ENCODE measurements at regions not wholly inside any gene's neighbourhood (a gene's known extent, or its start where the extent isn't known, plus 50 kb on each side); places are given as distances from the start of the nearest gene placed in this dataset.
"Not testable (repeated sequence)": the region's sequence is repeated elsewhere in the genome, so short reads cannot be mapped to it uniquely, and the experiment has no call there.

- DNase-seq (ENCODE audit: low spot score), result no peak
Observed at GRCh38 chr14:105737504-105738246, 211.3 kb downstream of the TMEM121 start.

- DNase-seq (ENCODE audit: low spot score), result peak; percentile 3
Observed at GRCh38 chr14:105738638-105739037, 212.3 kb downstream of the TMEM121 start.

DNA sequence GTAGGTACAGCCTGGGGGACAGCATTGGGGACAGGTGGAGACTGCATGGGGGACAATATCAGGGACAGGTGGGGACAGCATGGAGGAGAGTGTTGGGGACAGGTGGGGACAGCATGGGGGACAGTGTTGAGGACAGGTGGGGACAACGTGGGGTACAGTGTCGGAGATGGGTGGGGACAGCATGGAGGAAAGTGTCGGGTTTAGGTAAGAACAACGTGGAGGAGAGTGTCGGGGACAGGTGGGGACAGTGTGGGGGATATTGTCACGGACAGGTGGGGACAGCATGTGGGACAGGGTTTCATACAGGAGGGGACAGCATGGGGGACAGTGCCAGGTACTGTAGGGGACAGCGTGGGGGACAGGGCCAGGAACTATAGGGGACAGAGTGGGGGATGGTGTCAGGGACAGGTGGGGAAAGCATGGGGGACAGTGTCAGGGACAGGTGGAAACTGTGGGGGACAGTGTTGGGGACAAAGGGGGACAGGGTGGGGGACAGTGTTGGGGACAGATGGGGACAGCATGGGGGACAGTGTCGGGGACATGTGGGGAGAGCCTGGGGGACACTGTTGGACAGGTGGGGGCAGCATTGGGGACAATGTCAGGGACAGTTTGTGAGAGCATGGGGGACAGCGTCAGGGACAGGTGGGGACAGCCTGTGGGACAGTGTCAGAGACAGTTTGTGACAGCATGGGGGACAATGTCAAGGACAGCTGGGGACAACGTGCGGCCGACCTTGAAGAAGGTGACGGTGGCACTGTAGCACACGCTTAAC is 213.1 kb downstream of the TMEM121 start:
- no peak for DNase-seq (ENCODE audit: low spot score)

DNA sequence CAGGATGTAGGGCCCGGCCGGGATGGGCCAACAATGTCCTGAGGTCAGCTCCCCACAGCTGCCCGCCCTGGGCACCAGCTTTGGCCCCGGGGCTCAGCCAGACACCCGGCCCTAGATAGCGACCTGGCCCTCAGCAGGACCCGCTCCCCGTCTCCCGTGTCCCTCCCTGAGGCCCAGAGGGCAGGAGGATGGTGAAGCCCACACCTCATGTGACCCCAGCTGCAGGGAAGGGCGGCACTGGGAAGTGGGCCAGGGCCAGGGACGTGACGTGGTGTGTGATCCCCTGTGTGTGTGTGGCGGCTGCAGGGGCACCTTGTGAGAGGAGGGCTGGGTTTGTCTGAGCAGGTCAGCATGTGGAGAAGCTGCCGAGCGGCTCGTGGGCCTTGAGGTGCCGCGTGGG is 213.9 kb downstream of the TMEM121 start:
- not testable (repeated sequence) for DNase-seq (ENCODE audit: low spot score)

DNA sequence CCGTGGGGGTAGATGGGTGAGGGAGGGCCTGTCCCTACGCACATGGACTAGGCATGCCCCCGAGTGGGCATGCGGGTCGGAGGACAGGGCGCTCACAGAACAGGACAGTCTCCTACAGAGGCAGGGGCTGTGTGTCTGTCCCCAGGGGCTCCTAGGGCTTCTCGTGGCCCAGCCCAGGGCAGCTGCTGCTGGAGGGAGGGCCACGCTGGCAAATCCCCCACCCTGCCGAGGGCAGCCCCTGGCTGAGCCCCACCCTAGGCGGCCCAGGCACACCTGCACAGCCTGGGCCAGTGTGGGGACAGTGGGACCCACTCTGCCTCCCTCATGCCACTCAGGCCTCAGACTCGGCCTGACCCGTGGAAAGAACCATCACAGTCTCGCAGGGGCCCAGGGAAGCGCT is 214.6 kb downstream of the TMEM121 start:
- not testable (repeated sequence) for DNase-seq (ENCODE audit: low spot score)

- DNase-seq (ENCODE audit: low spot score), result not testable (repeated sequence)
Observed at GRCh38 chr14:105741707-105742530, 215.5 kb downstream of the TMEM121 start.

DNA sequence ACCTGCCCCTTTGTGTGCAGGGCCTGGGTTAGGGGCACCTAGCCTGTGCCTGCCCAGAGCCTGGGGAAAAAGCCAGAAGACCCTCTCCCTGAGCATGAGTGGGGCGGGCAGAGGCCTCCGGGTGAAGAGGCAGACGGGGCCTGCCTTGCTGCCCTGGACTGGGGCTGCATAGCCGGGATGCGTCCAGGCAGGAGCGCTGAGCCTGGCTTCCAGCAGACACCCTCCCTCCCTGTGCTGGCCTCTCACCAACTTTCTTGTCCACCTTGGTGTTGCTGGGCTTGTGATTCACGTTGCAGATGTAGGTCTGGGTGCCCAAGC is 216.1 kb downstream of the TMEM121 start:
- no peak for DNase-seq (ENCODE audit: low spot score)

- not testable (repeated sequence) for DNase-seq (ENCODE audit: low spot score)
Observed at GRCh38 chr14:105742904-105743701, 216.7 kb downstream of the TMEM121 start.

- not testable (repeated sequence) for DNase-seq (ENCODE audit: low spot score)
Observed at GRCh38 chr14:105744213-105744787, 217.9 kb downstream of the TMEM121 start.

DNA sequence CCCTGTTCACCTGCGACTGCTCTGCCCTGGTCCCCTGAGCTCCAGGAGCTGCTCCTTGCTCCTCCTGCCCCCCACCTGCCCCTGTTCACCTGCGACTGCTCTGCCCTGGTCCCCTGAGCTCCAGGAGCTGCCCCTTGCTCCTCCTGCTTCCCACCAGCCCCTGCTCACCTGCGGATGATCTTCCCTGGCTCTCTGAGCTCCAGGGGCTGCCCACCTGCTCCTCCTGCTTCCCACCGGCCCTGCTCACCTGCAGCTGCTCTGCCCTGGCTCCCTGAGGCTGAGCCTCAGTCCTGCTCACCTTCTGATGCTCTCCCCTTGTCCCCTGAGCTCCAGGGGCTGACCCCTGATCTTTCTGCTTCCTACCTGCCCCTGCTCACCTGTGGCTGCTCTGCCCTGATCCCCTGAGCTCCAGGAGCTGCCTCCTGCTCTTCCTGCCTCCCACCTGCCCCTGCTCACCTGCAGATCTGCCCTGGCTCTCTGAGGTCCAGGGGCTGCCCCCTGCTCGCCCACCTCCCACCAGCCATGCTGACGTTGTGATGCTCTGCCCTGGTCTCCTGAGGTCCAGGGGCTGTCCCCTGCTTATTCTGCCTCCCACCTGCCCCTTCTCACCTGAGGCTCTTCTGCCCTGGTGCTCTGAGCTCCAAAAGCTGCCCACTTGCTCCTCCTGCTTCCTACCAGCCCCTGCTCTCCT is 219.2 kb downstream of the TMEM121 start:
- DNase-seq (ENCODE audit: low spot score), result no peak

DNA sequence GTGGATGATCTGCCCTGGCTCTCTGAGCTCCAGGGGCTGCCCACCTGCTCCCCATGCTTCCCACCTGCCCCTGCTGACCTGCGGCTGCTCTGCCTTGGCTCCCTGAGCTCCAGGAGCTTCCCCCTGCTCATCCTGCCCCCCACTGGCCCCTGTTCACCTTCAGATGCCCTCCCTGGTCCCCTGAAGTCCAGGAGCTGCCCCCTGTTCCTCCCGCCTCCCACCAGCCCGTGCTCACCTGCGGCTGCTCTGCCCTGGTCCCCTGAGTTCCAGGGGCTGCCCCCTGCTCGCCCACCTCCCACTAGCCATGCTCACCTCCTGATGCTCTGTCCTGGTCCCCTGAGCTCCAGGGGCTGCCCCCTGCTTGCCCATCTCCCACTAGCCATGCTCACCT is 219.7 kb downstream of the TMEM121 start:
- DNase-seq (ENCODE audit: low spot score), result no peak

DNA sequence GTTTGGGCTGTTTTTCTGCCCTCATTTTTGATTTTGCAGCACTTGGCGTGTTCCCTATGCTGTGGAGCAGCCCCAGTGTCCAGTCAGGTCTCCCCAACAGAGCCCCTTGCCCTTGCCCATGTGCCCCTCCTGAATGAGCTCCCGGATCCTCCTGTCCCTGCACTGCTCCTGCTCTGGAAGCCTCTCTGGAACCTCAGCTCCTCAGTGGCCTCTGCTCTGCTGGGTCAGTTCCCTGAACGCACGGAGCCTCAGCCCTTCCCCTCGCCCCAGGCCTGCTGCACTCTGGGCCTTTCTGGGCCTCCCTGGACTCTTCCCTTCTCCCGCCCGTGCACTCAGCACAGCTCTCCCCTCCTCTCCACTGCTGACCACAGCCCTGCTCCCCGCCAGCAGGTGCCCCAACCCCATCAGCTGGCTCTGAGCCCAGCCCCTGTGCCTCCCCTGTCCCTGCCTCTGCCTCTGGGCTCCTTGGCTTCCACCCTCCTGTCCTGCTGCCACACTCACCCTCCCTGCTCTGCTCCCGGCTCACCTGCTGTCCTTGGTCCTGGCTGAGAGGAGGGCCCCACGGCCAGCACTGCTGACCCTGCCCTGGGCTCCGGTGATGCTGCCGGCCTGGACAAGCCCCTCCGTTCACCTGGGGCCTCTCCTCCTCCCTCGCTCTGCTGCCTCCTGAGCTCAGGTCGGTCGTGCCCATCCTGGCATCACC is 220.6 kb downstream of the TMEM121 start:
- DNase-seq (ENCODE audit: low spot score), result not testable (repeated sequence)

DNA sequence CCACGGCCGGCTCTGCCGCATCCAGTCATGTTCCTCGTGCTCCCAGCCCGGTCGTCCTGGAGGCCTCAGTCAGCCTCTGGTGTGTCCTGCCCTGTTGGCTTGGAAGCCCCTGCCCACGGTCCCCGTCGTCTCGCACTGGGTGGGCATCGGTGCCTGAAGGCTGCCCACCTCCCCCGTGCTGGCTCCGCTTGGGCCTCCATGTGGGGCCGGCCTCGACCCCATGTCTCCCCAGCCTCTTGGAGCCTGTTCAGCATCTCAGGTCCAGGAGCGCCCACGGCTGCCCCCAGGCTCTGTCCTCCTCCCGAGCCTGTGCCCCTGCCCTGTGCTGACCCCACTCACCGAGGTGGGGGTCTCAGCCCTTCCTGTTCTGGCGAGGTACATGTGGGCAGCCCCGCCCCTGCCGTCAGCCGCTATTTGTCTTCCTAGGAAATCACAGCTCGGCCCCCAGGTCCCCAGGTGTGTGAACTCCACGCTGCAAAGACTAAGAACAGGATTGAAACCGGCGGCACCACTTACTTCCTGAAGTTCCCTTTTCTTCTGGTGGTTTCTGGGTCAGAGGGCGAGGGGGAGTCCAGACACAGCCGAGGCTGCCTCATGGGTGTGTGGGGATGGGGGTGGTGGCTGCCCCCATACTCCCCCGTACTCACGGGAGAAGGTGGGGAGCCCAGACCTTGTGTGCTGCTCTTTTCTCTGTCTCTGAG is 221.3 kb downstream of the TMEM121 start:
- not testable (repeated sequence) for DNase-seq (ENCODE audit: low spot score)

- DNase-seq (ENCODE audit: low spot score), result no peak
Observed at GRCh38 chr14:105748204-105748578, 221.8 kb downstream of the TMEM121 start.

- not testable (repeated sequence) for DNase-seq (ENCODE audit: low spot score)
Observed at GRCh38 chr14:105748710-105749109, 222.3 kb downstream of the TMEM121 start.

- not testable (repeated sequence) for DNase-seq (ENCODE audit: low spot score)
Observed at GRCh38 chr14:105749870-105750541, 223.6 kb downstream of the TMEM121 start.

DNA sequence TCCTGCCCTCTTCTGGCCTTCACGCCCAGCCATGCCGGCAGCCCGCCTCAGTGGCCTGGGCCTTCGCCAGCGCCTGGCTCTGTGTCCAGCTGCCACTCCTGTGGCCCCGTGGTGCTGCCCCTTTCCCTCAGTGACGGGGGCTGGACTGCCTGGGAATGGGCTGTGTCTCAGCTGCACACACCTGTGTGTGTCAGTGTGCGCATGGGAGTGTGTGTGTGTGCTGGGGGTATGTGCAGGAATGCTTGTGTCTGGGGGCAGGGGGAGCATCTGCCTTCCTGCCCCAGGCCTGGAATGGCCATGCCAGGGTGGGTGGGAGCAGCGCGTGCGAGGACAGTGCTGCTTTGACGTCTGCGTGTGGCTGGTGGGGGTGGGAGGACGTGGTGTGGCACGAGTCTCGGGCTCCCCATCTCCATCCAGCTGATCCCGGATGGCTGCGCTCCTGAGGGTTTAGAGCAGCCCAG is 224.9 kb downstream of the TMEM121 start:
- not testable (repeated sequence) for DNase-seq (ENCODE audit: low spot score)

DNA sequence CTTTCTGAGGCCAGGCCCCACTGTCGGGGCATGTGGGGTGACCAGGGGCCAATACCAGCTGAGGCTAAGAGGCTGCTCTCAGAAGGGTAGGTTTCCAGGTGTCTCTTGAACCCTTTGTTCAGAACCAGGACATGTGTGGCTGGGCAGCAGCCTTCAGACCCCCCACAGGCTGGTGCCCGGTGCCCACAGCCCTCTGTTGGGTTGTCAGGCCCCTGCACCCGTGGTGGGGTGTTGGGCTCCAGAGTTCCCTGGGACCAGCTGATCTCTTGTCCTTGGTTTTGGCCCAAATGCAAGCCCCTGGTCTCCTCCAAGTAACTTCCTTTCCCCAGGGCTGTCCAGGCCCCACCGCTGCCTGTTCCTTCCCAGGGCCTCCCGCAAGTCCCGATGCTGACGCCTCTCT is 226.0 kb downstream of the TMEM121 start:
- not testable (repeated sequence) for DNase-seq (ENCODE audit: low spot score)

Data from AG20443 (cell line).